Nephron progenitor cell (in vitro differentiated cells): ENCODE measurements at regions not wholly inside any gene's neighbourhood (a gene's known extent, or its start where the extent isn't known, plus 50 kb on each side); places are given as distances from the start of the nearest gene placed in this dataset.

ENCODE experiments used
- DNase-seq: peaks from one replicate; pipeline ENCODE4 v3.0.0; 2021
- H3K27ac Mint-ChIP-seq: 2 replicates; pipeline ENCODE4 v1.8.0; 2021; ENCODE audit warnings: mild to moderate bottlenecking, moderate library complexity, mixed read lengths
- H3K27me3 Mint-ChIP-seq: 2 replicates; pipeline ENCODE4 v1.8.0; 2021; ENCODE audit warnings: mild to moderate bottlenecking, low read depth, mixed read lengths; ENCODE audit not compliant: poor library complexity
- H3K36me3 Mint-ChIP-seq: 2 replicates; pipeline ENCODE4 v1.8.0; 2021; ENCODE audit warnings: low read depth, mixed read lengths
- H3K4me1 Mint-ChIP-seq: 2 replicates; pipeline ENCODE4 v1.8.0; 2021; ENCODE audit warnings: mixed read lengths
- H3K4me3 Mint-ChIP-seq: 2 replicates; pipeline ENCODE4 v1.8.0; 2021; ENCODE audit warnings: mild to moderate bottlenecking, moderate library complexity, mixed read lengths
- H3K9me3 Mint-ChIP-seq: 2 replicates; pipeline ENCODE4 v1.8.0; 2021; ENCODE audit warnings: mild to moderate bottlenecking, moderate library complexity, mixed read lengths
- TF ChIP-seq, protein P1 (sequence below): fragments of 200-600 bp; sonication (generic); IDR thresholded peaks from 2 replicates; pipeline ENCODE4 v1.5.0; 2021; ENCODE audit warnings: antibody characterized with exemption

DNA sequence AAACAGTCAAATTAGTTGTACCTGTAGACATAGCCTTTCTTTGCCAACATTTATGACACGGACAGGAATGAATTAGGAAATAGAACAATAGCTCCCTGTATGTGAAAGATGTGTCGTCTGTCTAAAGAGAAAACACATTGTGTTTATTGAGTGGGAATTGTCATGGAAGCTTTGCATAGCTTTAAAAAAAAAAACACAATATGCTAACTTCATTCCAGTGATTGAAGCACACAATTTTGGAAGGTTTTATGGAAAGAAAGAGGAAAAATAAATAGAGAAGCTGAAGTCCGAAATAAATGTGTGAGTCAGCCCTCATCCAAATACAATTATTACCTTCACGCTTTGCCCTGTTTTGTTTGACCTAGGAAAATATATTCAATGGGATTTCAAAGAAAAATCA, 1095.7 kb downstream of the TSN start:
- Mint-ChIP-seq H3K27me3 (no peaks in the 10 kb centered on the region), H3K27ac (no peak overlapping the region), H3K4me3 (no peak overlapping the region), H3K9me3 (no peaks in the 10 kb centered on the region), H3K36me3 (no peaks in the 10 kb centered on the region), H3K4me1 (peaks cover 6% of the 10 kb centered on the region)
- DNase-seq: no peak
- TF ChIP-seq, protein P1, sequence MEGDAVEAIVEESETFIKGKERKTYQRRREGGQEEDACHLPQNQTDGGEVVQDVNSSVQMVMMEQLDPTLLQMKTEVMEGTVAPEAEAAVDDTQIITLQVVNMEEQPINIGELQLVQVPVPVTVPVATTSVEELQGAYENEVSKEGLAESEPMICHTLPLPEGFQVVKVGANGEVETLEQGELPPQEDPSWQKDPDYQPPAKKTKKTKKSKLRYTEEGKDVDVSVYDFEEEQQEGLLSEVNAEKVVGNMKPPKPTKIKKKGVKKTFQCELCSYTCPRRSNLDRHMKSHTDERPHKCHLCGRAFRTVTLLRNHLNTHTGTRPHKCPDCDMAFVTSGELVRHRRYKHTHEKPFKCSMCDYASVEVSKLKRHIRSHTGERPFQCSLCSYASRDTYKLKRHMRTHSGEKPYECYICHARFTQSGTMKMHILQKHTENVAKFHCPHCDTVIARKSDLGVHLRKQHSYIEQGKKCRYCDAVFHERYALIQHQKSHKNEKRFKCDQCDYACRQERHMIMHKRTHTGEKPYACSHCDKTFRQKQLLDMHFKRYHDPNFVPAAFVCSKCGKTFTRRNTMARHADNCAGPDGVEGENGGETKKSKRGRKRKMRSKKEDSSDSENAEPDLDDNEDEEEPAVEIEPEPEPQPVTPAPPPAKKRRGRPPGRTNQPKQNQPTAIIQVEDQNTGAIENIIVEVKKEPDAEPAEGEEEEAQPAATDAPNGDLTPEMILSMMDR: no peak

DNA sequence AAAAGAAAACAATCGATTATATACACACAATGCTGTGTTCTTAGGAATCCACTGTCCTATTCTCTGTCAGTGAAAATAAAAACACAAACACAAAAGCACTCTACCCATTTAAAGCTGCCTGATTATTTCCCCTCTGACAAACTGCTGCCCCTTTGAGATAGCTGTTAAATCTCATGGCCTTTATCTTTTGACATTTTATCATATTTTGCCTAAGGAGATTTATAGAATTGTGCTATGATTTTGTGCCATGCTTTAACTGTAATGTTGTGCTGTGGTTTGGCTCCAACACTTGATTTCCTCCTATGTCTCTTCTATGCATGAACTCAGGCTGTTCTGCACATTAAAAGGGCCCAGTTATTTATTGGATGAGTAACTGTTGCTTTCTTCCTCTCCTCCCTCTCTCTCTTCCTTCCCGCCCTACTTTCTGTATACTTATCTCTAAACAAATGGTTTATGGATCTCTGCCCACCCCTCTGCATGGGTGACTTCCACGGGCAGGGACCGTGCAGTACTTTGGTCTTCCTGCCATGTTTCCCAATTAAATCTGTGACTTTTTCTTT, 1096.6 kb downstream of the TSN start:
- Mint-ChIP-seq H3K27ac (peak overlapping the region; percentile 17), H3K36me3 (no peaks in the 10 kb centered on the region), H3K9me3 (no peaks in the 10 kb centered on the region), H3K4me3 (no peak overlapping the region), H3K4me1 (peaks cover 6% of the 10 kb centered on the region), H3K27me3 (no peaks in the 10 kb centered on the region)
- no peak for DNase-seq
- TF ChIP-seq, protein P1: no peak

DNA sequence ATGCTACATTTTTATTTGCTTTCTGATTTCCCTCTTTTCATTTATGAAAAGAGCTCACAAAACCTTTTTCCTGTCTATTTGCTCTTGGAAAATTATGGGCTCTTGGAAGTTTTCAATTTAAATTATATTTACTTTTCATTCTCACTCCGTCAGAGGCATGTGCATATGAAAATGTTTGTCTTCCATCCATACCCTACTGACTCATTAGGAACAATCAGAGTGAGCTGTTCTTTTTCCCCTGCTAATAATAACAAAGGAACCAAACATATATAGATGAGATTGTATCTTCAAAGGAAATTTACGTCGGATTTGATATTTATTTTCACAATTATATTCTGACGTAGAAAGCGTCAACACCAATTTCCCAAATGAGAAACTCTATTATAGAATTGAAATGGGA, 1101.2 kb downstream of the TSN start:
- H3K4me3 Mint-ChIP-seq: no peak overlapping the region
- TF ChIP-seq, protein P1: no peak
- no peaks in the 10 kb centered on the region for H3K36me3 Mint-ChIP-seq
- H3K27ac Mint-ChIP-seq: no peak overlapping the region
- peaks cover 6% of the 10 kb centered on the region for H3K4me1 Mint-ChIP-seq
- peaks cover 5% of the 10 kb centered on the region for H3K27me3 Mint-ChIP-seq
- no peak for DNase-seq
- H3K9me3 Mint-ChIP-seq: no peaks in the 10 kb centered on the region

DNA sequence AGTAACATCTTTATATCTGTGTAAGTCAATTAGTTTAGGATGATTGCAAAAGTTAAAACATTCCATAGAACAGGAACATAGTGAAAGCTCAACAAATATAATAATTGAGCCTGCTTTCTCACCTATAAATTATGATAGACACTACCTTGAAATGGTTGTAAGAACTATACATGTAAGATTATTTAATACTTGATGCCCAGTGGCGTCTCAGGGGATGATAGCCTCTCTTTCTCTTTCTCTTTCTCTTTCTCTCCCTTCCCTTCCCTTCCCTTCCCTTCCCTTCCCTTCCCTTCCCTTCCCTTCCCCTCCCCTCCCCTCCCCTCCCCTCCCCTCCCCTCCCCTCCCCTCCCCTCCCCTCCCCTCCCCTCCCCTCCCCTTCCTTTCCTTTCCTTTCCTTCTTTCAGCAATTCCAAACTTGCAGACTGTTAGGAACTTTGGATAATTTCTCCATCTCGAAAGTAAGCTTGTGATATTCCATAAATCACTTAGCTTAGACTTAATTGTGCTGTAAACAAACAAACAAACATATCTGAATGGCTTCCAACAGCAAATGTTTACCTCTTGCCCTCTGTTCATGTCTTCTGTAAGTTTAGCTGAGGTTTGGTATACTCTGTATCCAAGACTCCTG, 1102.7 kb downstream of the TSN start:
- Mint-ChIP-seq H3K27me3 (peaks cover 5% of the 10 kb centered on the region), H3K27ac (no peak overlapping the region), H3K9me3 (no peaks in the 10 kb centered on the region), H3K4me3 (no peak overlapping the region), H3K4me1 (peaks cover 3% of the 10 kb centered on the region), H3K36me3 (no peaks in the 10 kb centered on the region)
- DNase-seq: no peak
- TF ChIP-seq, protein P1: no peak

DNA sequence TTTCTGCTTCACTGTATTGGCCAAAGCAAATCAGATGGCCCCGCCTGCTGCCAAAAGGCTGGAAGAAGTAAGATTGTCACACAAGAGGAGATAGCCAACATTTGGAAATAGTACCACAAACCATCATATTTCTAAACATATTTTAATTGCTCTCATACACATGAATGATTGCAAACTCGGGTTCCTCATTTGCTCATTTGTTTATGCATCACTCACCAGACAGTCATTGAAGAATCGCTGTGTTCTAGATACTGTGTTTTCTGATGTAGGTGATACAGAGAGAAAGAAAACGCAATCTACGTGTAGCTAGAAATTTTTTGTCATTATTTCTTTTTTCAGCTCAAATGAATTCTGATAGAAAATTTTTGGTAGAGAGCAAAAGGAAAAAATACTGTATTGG, 1103.4 kb downstream of the TSN start:
- no peak overlapping the region for H3K27ac Mint-ChIP-seq
- no peak overlapping the region for H3K4me3 Mint-ChIP-seq
- H3K27me3 Mint-ChIP-seq: peaks cover 5% of the 10 kb centered on the region
- peaks cover 7% of the 10 kb centered on the region for H3K4me1 Mint-ChIP-seq
- no peaks in the 10 kb centered on the region for H3K9me3 Mint-ChIP-seq
- H3K36me3 Mint-ChIP-seq: no peaks in the 10 kb centered on the region
- DNase-seq: no peak
- TF ChIP-seq, protein P1: no peak

DNA sequence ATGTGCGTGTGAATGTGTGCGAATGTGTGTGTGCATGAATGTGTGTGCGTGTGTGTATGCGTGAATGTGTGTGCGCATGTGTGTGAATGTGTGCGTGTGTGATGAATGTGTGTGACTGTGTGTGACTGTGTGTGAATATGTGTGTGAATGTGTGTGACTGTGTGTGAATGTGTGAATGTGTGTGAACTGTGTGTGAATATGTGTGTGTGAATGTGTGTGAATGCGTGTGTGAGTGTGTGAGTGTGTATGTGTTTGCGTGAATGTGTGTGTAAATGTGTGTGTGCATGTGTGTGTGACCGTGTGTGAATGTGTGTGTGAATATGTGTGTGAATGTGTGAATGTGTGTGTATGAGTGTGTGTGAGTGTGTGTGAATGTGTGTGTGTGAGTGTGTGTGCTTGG, 1103.8 kb downstream of the TSN start:
- H3K27me3 Mint-ChIP-seq: peaks cover 5% of the 10 kb centered on the region
- no peaks in the 10 kb centered on the region for H3K9me3 Mint-ChIP-seq
- TF ChIP-seq, protein P1: no peak
- H3K36me3 Mint-ChIP-seq: no peaks in the 10 kb centered on the region
- H3K27ac Mint-ChIP-seq: no peak overlapping the region
- H3K4me1 Mint-ChIP-seq: peaks cover 7% of the 10 kb centered on the region
- no peak overlapping the region for H3K4me3 Mint-ChIP-seq
- DNase-seq: no peak
